SU-DHL-6 (cell line): ENCODE measurements at regions not wholly inside any gene's neighbourhood (a gene's known extent, or its start where the extent isn't known, plus 50 kb on each side); places are given as distances from the start of the nearest gene placed in this dataset.

Experiments used
- H2AFZ ChIP-seq: fragments of 200-600 bp; sonication (generic); 2 replicates; pipeline ENCODE4 v1.6.1; 2014; ENCODE audit warnings: low read depth, mild to moderate bottlenecking, moderate library complexity, mixed read lengths, antibody characterized with exemption, low read length; ENCODE audit not compliant: severe bottlenecking
- H3F3A ChIP-seq: fragments of 200-600 bp; shearing (Covaris generic); 2 replicates; pipeline ENCODE4 v1.6.0; 2016; ENCODE audit warnings: antibody characterized with exemption, mild to moderate bottlenecking; ENCODE audit not compliant: insufficient read depth
- H3K27ac ChIP-seq: fragments of 200-600 bp; sonication (generic); 2 replicates; pipeline ENCODE4 v1.5.1; 2016; ENCODE audit warnings: low read depth, mild to moderate bottlenecking, low read length, moderate library complexity, mixed read lengths
- H3K27me3 ChIP-seq: fragments of 200-600 bp; sonication (generic), shearing (Covaris generic); 2 replicates; pipeline ENCODE4 v1.6.0; 2014; ENCODE audit warnings: mild to moderate bottlenecking, low read length
- H3K36me3 ChIP-seq: fragments of 200-600 bp; sonication (generic); 2 replicates; pipeline ENCODE4 v1.6.1; 2014; ENCODE audit warnings: mild to moderate bottlenecking, low read length, mixed read lengths
- H3K4me2 ChIP-seq: fragments of 300-600, 200-600 bp; shearing (Covaris generic), sonication (generic); 2 replicates; pipeline ENCODE4 v1.6.0; 2014; ENCODE audit warnings: low read length, low read depth, mild to moderate bottlenecking; ENCODE audit not compliant: poor library complexity, severe bottlenecking
- H3K4me3 ChIP-seq: fragments of 200-600 bp; sonication (generic); 2 replicates; pipeline ENCODE4 v1.5.1; 2014; ENCODE audit warnings: antibody characterized with exemption, low read length, mild to moderate bottlenecking, mixed read lengths; ENCODE audit not compliant: insufficient read depth, poor library complexity, severe bottlenecking
- H3K79me2 ChIP-seq: fragments of 200-600 bp; sonication (generic); 2 replicates; pipeline ENCODE4 v1.6.1; 2014; ENCODE audit warnings: mild to moderate bottlenecking, low read length, moderate library complexity; ENCODE audit not compliant: insufficient read depth
- H3K9ac ChIP-seq: fragments of 200-600 bp; sonication (generic); 2 replicates; pipeline ENCODE4 v1.7.0; 2014; ENCODE audit warnings: mild to moderate bottlenecking, low read length
- H3K9me2 ChIP-seq: fragments of 200-600 bp; sonication (generic); replicated peaks from 2 replicates; pipeline ENCODE4 v1.6.1; 2014; ENCODE audit warnings: low read length; ENCODE audit not compliant: insufficient read depth
- H3K9me3 ChIP-seq: fragments of 200-600 bp; sonication (generic); 2 replicates; pipeline ENCODE4 v1.6.1; 2014; ENCODE audit warnings: low read length, mixed read lengths; ENCODE audit not compliant: insufficient read depth
- H4K20me1 ChIP-seq: fragments of 200-600 bp; sonication (generic); 2 replicates; pipeline ENCODE4 v1.6.1; 2014; ENCODE audit warnings: low read depth, mild to moderate bottlenecking, antibody characterized with exemption, low read length, moderate library complexity, mixed read lengths
- CTCF ChIP-seq: fragments of 200-600 bp; sonication (generic); IDR thresholded peaks from one replicate; pipeline ENCODE4 v1.5.1; 2017; ENCODE audit warnings: antibody characterized with exemption, mild to moderate bottlenecking, low read length, moderate library complexity; ENCODE audit not compliant: insufficient read depth, poor library complexity, severe bottlenecking
- EZH2phosphoT487 ChIP-seq: fragments of 200-600 bp; sonication (generic), shearing (Covaris generic); conservative IDR thresholded peaks from 2 replicates; pipeline ENCODE4 v1.6.1; 2018; ENCODE audit warnings: mild to moderate bottlenecking, antibody characterized with exemption, low read length, moderate library complexity, mixed read lengths

GRCh38 chr7:84633-85020, 107.7 kb upstream of the FAM20C start:
- no peaks in the 10 kb centered on the region for H3K36me3 ChIP-seq
- no peaks in the 10 kb centered on the region for H3F3A ChIP-seq
- no peak overlapping the region for H3K9ac ChIP-seq
- H3K9me2 ChIP-seq, result no peaks in the 10 kb centered on the region
- no peak overlapping the region for H3K4me2 ChIP-seq
- H3K79me2 ChIP-seq, result no peaks in the 10 kb centered on the region
- H3K27ac ChIP-seq, result no peak overlapping the region
- TF ChIP-seq CTCF (no peak), EZH2phosphoT487 (no peak)
- no peak overlapping the region for H3K4me3 ChIP-seq
- no peak overlapping the region for H2AFZ ChIP-seq
- no peaks in the 10 kb centered on the region for H3K9me3 ChIP-seq
- no peaks in the 10 kb centered on the region for H4K20me1 ChIP-seq
- H3K27me3 ChIP-seq, result no peaks in the 10 kb centered on the region

DNA sequence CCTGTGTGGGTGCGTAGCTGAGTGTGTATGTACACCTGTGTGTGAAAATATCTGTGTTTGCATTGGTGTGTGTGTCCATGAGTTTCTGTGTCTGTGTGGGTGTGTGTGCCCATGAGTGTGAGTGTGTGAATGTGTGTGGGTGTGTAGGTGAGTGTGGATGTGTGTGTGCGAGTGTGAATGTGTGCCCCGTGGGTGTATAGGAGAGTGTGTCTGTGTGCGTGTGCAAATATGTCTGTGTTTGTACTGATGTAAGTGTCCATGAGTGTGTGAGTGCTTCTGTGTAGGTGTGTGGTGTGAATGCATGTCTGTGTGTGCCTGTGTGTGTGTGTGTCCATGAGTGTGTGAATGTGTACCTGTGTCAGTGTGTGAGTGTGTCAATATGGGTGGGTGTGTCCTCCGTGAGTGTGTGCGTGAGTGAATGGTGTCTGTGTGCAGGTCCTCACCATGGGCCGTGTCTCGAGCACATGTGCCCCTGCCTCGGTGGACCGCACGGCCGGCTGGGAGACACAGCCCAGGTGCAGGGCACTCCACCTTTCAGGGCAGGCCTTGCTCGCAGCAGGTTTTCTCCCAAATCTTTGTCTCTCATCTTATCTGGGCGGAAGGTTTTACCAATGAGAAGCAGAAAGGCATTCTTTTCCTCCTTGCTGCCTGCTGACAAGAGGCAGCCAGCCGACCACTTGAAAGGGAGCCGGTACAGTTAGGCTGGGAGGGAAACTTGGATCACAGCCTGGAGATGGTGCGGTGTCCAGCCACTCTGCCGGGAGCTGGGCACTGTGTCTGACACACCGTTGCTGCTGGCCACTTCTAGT, 107.1 kb upstream of the FAM20C start:
- Histone ChIP-seq H3K79me2 (no peaks in the 10 kb centered on the region), H3K27ac (no peak overlapping the region), H3K4me2 (no peak overlapping the region), H3K36me3 (no peaks in the 10 kb centered on the region), H3K9me2 (no peaks in the 10 kb centered on the region), H3K9ac (no peak overlapping the region), H3F3A (no peaks in the 10 kb centered on the region), H3K4me3 (no peak overlapping the region), H3K9me3 (no peaks in the 10 kb centered on the region), H4K20me1 (no peaks in the 10 kb centered on the region), H2AFZ (no peak overlapping the region), H3K27me3 (no peaks in the 10 kb centered on the region)
- TF ChIP-seq EZH2phosphoT487, result no peak
- TF ChIP-seq CTCF, result no peak

- no peak overlapping the region for H2AFZ ChIP-seq
- no peak overlapping the region for H3K27ac ChIP-seq
- no peak overlapping the region for H3K9ac ChIP-seq
- H3K9me2 ChIP-seq, result no peaks in the 10 kb centered on the region
- H3K9me3 ChIP-seq, result no peaks in the 10 kb centered on the region
- H3F3A ChIP-seq, result no peaks in the 10 kb centered on the region
- H3K4me3 ChIP-seq, result no peak overlapping the region
- H3K79me2 ChIP-seq, result no peaks in the 10 kb centered on the region
- H3K36me3 ChIP-seq, result no peaks in the 10 kb centered on the region
- no peak overlapping the region for H3K4me2 ChIP-seq
- no peaks in the 10 kb centered on the region for H4K20me1 ChIP-seq
- no peaks in the 10 kb centered on the region for H3K27me3 ChIP-seq
- TF ChIP-seq EZH2phosphoT487 (no peak), CTCF (no peak)
Observed at GRCh38 chr7:85883-86515, 106.4 kb upstream of the FAM20C start.
